ENCODE measurements at regions not wholly inside any gene's neighbourhood (a gene's known extent, or its start where the extent isn't known, plus 50 kb on each side); places are given as distances from the start of the nearest gene placed in this dataset.

- H3K27ac ChIP-seq (replicated peaks), result no peak overlapping the region
- no peaks in the 10 kb centered on the region for H3K9me3 ChIP-seq (replicated peaks)
- no peaks in the 10 kb centered on the region for H3K27me3 ChIP-seq (ENCODE audit: low read depth)
- H3K4me3 ChIP-seq, result no peak overlapping the region
- no peak for DNase-seq
- TF ChIP-seq, protein P1, sequence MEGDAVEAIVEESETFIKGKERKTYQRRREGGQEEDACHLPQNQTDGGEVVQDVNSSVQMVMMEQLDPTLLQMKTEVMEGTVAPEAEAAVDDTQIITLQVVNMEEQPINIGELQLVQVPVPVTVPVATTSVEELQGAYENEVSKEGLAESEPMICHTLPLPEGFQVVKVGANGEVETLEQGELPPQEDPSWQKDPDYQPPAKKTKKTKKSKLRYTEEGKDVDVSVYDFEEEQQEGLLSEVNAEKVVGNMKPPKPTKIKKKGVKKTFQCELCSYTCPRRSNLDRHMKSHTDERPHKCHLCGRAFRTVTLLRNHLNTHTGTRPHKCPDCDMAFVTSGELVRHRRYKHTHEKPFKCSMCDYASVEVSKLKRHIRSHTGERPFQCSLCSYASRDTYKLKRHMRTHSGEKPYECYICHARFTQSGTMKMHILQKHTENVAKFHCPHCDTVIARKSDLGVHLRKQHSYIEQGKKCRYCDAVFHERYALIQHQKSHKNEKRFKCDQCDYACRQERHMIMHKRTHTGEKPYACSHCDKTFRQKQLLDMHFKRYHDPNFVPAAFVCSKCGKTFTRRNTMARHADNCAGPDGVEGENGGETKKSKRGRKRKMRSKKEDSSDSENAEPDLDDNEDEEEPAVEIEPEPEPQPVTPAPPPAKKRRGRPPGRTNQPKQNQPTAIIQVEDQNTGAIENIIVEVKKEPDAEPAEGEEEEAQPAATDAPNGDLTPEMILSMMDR (IDR thresholded peaks at IDR 0.05; ENCODE audit: borderline replicate concordance), result peak; percentile 32
- intact Hi-C loops (cut with micrococcal nuclease), result no loop called here
- H3K4me1 ChIP-seq, result no peaks in the 10 kb centered on the region
- no peaks in the 10 kb centered on the region for H3K36me3 ChIP-seq
Observed at GRCh38 chr13:33441015-33441414, 155.5 kb upstream of the STARD13 start.

DNA sequence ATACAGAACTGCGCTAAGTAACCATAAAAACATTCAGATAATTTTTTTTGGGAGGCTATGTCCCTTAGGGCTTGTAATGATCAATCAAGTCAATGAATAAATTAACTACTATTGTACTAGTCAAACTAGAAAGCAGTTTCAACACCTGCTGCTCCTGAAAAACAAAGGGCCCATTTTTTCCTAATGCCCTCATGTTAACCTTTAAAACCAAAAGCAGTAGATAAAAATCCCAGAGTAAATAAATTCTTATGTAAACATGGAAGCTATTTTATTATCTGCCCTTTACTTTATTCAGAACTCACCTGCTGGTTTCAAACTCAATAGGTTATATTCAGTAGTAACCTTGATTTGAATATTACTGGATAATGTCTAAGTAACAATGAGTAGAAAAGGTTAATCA, 159.5 kb upstream of the STARD13 start:
- no peak for DNase-seq
- Histone ChIP-seq H3K9me3 (replicated peaks) (no peaks in the 10 kb centered on the region), H3K27me3 (ENCODE audit: low read depth) (no peaks in the 10 kb centered on the region), H3K36me3 (no peaks in the 10 kb centered on the region), H3K4me1 (no peaks in the 10 kb centered on the region), H3K27ac (replicated peaks) (no peak overlapping the region), H3K4me3 (no peak overlapping the region)
- TF ChIP-seq, protein P1 (IDR thresholded peaks at IDR 0.05; ENCODE audit: borderline replicate concordance), result no peak
- intact Hi-C loops (cut with micrococcal nuclease), result no loop called here

DNA sequence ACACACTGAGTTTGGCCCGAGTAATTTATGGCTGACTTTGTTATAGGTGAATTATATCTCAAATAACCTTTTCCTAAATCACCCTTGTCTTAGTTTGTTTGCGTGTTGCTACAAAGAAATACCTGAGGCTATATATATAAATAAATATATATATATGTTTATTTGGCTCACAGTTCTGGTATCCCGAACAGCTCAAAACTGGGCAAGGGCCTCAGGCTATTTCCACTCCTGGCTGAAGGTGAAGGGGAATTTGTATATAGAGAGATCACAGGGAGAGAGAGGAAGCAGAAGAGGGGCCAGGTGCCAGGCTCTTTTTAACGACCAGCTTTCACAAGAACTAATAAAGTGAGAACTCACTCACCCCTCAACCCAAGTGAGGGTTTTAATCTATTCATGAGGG, 159.9 kb upstream of the STARD13 start:
- H3K4me3 ChIP-seq, result no peak overlapping the region
- DNase-seq, result no peak
- no peaks in the 10 kb centered on the region for H3K27me3 ChIP-seq (ENCODE audit: low read depth)
- intact Hi-C loops (cut with micrococcal nuclease), result no loop called here
- no peaks in the 10 kb centered on the region for H3K4me1 ChIP-seq
- no peaks in the 10 kb centered on the region for H3K36me3 ChIP-seq
- no peak overlapping the region for H3K27ac ChIP-seq (replicated peaks)
- no peaks in the 10 kb centered on the region for H3K9me3 ChIP-seq (replicated peaks)
- TF ChIP-seq, protein P1 (IDR thresholded peaks at IDR 0.05; ENCODE audit: borderline replicate concordance), result no peak

- Histone ChIP-seq H3K27me3 (ENCODE audit: low read depth) (no peaks in the 10 kb centered on the region), H3K9me3 (replicated peaks) (no peaks in the 10 kb centered on the region), H3K4me3 (no peak overlapping the region), H3K36me3 (no peaks in the 10 kb centered on the region), H3K4me1 (no peaks in the 10 kb centered on the region), H3K27ac (replicated peaks) (peak overlapping the region; percentile 7)
- TF ChIP-seq, protein P1 (IDR thresholded peaks at IDR 0.05; ENCODE audit: borderline replicate concordance), result no peak
- intact Hi-C loops (cut with micrococcal nuclease), result no loop called here
- DNase-seq, result no peak
Observed at GRCh38 chr13:33446821-33447725, 161.5 kb upstream of the STARD13 start.

- TF ChIP-seq, protein P1 (IDR thresholded peaks at IDR 0.05; ENCODE audit: borderline replicate concordance), result no peak
- H3K27me3 ChIP-seq (ENCODE audit: low read depth), result no peaks in the 10 kb centered on the region
- peaks cover 12% of the 10 kb centered on the region for H3K4me1 ChIP-seq
- no peak overlapping the region for H3K27ac ChIP-seq (replicated peaks)
- DNase-seq, result no peak
- H3K4me3 ChIP-seq, result no peak overlapping the region
- no peaks in the 10 kb centered on the region for H3K36me3 ChIP-seq
- intact Hi-C loops (cut with micrococcal nuclease), result no loop called here
- H3K9me3 ChIP-seq (replicated peaks), result no peaks in the 10 kb centered on the region
Observed at GRCh38 chr13:33448889-33449288, 163.3 kb upstream of the STARD13 start.
